G401 (cell line): ENCODE measurements at regions not wholly inside any gene's neighbourhood (a gene's known extent, or its start where the extent isn't known, plus 50 kb on each side); places are given as distances from the start of the nearest gene placed in this dataset.

ENCODE experiments used
- DNase-seq: peaks from one replicate; pipeline ENCODE4 v3.0.0-alpha.2; 2015; ENCODE audit warnings: low spot score
- in situ Hi-C: cut with HindIII; loops from 2 replicates; pipeline ENCODE4 v1.10.0; 2016; ENCODE audit warnings: low sequenced_read_pairs, mixed read lengths

DNA sequence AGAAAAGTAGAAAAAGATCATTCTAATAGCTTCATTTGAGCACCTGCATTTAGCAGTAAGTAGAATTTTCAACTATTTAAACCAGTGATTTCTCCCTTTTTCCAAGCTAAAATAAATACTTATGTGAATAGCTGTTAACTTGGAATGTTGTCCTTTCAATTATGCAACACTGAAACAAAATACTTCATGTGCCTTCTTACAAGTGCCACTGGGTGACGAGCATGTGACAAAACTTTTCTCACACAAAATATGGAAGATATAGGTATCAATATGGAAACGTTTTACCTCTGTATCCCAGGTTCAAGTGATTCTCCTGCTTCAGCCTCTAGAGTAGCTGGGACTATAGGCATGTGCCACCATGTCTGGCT is 708.3 kb downstream of the STIM2 start:
- no peak for DNase-seq
- in situ Hi-C loops = no loop called here

DNA sequence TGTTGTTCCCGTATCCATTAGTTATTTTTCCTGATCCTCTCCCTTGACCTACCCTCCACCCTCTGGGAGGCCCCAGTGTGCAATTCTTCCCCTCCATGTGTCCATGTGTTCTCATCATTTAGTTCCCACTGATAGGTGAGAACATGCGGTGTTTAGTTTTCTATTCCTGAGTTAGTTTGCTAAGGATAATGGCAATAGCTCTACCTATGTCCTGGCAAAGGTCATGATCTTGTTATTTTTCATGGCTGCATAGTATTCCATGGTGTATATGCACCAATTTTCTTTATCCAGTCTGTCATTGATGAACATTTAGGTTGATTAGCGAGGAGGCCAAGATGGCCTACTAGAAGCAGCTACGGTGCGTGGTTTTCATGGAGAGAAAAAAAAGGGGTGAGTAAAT is 714.1 kb downstream of the STIM2 start:
- in situ Hi-C loops = no loop called here
- DNase-seq = no peak

DNA sequence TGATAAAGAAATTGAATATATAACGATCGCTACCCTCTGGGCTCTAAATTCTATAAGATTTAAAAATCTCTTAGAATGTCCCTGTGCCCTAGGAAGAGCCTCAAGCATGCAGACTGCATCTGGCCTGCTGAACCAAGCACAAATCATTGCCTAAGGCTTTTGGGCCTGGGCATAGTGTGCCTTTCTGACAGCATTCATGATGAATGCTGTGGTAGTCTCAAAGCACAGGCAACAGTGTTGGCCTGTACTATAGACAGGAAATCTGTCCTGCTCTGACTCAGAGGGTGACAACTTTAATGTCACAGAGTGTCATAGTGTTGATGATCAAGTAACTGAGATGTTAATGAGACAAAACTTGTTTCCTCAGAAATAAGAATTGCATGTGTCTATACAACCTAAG is 717.3 kb downstream of the STIM2 start:
- in situ Hi-C loops = no loop called here
- no peak for DNase-seq

DNA sequence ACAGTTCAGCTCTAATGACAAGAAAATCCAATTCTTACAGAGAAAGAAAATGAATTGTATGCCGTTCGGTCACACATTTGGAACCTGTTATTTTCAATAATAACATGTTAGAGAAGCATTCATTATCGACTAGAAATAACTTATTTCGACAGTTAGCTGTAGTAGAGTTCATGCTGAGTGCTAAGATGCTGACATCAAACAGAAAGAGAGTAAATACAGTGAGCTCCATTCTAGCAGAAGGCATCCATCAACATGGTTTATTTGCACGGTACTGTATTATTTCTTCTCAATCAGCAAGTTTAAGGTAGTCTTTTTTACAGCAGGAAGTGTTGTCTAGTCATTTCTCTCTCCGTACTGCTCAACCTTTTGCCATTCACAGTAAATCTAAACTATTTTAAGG is 732.1 kb downstream of the STIM2 start:
- DNase-seq = no peak
- in situ Hi-C loops = no loop called here

DNA sequence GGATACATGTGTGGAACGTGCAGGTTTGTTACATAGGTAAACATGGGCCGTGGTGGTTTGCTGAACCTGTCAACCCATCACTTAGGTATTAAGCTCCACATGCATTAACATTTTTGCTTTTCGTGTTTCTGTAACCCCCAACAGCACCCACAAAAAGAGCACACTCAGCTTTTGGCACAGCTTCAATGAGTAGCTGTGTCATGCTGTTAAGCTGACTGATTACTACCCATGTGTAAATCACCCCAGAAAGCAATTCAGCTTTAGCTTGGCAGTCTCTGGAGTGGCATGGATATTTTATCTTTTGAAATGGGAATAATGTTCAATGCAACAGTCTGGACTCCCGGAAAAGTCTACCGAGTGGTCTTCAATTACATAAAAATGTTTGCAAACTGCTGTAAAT is 734.3 kb downstream of the STIM2 start:
- in situ Hi-C loops = no loop called here
- no peak for DNase-seq

DNA sequence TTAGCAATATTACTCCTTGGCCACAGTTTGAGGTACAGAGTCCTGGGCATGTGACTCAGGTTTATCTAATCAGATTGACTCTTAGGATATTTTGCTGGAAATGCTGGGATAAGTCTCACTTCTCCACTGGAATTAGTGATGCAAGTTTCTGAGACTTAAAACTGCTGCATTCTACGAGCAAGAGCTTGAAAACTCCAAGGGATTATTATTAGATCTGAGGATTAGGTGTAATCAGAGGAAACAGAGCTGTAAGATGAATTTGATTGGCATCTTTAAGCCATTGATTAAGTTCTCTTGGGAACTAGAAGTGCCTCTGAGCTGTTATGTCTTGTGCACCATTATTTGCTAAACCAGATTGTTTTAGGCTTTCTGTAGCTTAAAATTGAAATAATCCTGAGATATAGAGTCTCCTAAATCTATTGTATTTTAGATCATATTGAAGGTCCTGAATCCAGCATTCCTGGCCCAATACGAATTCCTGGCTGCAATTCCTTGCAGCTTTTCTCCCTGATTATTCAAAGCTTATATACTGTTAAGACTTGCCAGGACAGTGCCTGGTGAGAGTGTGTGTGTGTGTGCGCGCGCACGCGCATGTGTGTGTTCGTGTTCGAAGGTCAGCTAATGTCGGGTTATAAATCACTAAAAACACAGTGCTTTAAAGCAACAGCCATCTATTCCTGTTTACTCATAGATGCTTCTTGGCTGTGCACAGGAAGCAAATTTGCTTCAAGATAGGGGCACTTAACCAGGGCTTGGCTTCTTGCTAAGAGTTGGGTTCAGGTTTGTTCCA is 735.1 kb downstream of the STIM2 start:
- in situ Hi-C loops = no loop called here
- DNase-seq = no peak

DNA sequence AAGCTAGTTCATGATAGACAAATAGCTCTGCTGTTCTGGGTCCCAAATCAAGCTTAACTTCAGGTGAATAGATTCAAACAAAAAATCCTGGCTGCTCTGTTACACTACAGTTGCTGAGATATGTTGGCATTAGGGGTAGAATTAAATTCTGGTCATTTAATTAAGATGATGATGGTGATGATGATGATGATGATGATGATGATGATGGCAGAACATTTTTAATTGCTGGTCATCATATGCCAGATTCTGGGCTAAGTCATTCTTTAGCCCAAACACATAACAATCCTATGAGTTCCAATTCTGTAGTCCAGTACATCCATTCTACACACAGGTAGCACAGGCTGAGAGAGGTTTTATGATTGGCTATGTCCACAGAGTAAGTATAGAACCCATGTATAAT is 741.5 kb downstream of the STIM2 start:
- in situ Hi-C loops = no loop called here
- DNase-seq = no peak

DNA sequence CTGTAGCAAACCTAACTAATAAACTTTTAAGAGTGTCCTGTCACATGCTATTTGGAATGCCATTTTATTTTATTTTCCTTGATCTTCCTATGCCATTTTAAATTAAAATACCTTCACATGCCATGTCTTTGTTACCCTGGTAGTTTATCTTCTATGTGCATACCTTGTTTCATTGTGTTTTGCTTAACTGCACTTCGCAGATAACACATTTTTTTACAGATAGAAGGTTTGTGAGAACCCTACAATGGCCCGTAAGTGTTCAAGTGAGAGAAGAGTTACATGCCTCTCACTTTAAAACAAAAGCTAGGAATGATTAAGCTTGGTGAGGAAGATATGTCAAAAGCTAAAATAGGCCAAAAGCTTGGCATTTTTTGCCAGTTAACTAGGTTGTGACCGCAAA is 744.1 kb downstream of the STIM2 start:
- no peak for DNase-seq
- in situ Hi-C loops = no loop called here

DNA sequence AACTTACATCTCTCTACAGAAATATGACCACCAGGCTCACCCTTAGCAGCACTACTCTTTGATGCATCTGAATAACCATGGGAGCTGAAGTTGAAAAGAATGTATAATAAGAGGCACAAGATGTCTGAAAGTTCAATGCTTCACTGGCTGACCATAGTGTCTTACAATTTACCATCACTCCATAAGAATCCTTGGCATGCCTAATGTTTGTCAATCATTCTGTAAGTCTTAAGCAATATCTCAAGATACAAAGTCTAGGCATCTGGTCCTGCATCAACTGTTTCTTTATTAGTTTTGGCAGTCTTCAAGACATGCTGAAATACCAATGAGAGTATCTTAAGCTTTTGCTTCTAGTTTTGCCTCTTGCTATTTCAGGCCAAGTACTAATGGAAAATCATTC is 755.5 kb downstream of the STIM2 start:
- no peak for DNase-seq
- in situ Hi-C loops = no loop called here

DNA sequence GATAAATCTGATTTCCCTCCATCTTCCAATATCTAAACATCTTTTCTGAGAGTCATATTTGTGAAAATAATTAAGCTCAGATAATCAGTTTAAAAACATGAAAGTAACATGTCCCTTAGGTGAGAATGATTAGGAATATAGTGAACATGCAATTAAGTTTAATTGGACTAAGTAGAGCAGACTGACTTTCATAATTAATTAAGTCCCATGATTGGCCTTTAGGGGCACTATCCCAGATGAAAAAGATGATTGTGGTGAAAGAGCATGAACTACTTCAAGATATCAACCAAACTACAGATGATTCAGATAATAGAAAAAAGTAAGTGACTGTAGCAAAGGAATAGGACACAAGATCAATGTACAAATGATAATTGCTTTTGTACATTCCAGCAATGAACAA is 758.8 kb downstream of the STIM2 start:
- in situ Hi-C loops = no loop called here

DNA sequence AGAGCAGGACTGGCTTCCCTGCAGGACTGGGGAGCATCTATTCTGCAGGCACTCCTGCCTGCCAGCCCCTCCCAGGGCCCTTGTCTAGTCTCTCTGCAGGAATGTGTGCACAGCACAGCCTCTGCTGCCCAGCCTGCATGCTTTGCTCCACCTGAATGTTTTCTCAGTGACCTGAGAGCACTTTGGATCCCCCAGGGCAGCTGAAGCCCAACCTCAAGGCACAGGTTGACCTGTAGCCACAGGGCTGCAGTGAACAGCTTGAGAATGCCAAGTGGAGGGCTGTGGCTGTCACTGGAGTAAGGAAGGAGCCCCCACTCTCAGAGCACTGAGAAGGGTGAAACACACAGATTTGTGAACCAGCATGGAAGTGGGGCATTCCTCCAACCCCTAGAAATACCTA is 760.2 kb downstream of the STIM2 start:
- in situ Hi-C loops = no loop called here
- no peak for DNase-seq

More for the DNA sequence above, 758.8 kb downstream of the STIM2 start:
- DNase-seq = no peak

DNA sequence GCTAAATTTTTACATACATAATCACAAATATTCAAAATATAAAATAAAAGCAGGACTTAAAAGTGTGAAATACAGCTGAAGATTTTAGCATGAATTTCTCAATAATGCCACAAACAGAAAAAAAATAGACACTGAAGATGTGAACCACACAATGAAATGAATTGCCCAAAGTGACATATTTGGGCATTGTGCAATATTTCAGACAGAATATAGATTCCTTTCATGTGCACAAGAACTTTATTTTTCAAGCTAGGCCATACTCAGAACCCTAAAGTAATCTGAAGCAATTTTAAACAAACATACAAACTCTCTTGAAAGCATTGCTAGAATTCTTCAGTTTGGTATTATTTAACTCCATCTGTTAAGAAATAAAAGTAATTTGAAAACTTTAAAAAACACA is 764.1 kb downstream of the STIM2 start:
- in situ Hi-C loops = no loop called here
- DNase-seq = no peak

DNA sequence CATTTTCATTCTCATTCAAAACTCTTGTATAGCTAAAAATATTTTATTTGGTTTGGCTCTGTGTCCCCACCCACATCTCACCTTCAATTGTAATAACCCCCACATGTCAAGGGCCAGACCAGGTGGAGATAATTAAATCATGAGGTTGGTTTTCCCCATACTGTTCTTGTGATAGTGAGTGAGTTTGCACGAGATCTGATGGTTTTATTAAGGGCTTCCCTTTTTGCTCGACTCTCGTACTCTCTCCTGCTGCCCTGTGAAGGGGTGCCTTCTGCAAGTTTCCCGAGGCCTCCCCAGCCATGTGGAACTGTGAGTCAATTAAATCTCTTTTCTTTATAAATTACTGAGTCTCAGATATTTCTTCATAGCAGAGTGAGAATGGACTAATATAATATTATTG is 768.0 kb downstream of the STIM2 start:
- no peak for DNase-seq
- in situ Hi-C loops = no loop called here

DNA sequence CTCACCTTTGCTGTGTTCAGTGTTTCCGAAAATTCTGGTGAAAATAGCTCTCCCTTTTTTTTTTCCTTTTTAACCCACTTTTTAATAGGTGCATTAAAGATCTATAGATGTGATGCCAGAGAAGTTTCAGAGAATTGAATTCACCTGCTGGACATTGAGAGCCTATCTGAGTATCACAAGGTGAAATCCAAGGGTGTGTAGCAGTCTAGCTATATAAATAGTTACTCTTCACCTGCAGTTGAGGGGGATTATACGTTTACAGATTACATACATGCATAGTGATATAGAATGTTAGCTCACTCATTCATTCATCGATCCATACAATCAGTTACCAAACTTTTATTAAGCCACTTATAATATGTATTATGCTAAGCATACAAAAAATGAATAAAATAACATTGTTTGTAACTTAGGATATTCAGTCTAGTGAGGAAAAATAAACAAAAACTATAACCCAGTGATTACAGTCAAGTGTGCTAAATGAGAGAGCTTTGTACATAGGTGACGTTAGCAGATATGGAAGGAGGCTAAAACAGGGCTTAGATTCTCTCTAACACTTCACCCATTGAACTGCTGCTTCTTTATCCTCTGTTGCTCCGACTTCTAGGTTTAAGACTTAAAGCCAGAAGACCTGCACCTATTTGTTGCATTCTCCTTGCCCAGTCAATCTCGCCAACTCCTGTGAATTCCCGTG is 769.0 kb downstream of the STIM2 start:
- DNase-seq = no peak
- in situ Hi-C loops = no loop called here

DNA sequence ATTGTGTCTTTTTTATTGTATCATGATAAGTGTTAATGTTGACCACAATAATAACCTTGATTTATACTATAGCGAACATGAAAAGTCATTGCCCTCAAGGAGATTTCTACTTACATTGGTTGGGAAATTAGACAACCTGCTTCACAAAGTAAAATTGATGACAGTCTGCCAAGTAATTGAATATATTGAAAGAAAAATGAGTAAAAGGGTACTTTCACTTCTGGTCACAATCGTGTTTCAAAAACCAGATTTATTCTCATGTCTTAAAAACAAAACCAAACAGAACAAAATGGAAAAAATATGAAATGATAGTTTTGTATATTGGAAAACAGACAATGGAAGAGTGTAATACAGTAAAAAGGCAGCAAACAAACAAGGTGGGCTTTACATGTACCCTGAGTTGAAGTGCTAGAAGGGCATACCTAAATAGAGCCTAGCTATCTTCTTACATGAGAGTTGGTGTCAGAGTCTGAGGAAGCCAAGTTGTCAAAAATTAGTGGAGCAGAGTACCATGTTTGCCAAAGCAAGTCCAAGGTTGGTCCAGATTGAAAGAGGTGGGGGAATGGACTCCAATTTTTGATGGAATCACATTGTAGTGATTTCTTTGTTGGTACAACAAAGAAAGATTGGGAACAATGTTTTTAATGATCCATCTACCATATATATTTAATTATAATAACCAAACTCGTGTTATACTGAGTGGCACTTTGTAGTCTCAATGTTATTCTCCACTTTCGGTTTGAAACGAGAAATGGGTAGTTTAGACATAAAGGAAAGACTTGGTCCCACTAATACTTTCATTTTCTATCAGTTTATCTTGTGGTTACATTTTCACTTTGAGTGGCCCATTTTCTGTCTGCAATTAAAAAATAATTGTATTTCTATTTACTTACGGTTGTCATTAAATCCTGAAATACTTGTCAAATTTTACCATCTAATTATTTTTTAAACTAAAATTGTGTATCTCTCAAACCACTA is 775.6 kb downstream of the STIM2 start:
- in situ Hi-C loops = no loop called here
- no peak for DNase-seq

DNA sequence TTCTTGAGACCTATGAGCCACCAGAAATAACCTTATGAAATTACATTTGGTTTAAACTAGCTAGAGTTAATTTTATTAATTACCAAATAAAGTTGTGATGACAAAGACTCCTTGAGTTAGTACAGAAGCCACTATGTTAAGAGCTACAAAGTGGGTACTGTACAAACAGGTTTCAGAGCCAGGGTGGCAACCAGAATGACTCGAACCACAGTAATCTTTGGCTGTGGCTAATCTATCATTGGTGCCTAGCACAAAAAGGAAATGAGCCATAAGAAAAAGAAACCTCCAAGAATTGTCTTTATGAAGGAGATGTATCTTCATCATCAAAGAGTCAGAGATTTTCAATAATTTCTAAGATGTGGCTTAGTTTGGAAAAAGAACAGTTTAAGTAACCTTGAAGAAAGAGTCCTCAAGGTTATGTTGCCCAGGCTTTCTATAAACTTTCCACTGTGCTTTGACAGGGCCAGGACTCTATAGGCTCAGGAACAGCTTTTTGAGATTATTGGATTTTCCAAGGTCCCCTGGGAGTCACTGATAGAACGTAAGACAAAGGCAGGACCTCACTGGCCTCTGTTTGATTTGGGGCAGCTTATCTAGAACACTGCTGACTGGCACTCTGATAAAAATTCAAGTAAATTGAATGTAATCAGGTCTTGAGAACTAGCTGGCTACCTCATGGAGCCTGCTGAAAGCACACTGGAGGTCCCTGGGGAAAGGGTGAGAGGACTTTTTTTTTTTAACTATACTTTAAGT is 777.7 kb downstream of the STIM2 start:
- in situ Hi-C loops = no loop called here
- no peak for DNase-seq

DNA sequence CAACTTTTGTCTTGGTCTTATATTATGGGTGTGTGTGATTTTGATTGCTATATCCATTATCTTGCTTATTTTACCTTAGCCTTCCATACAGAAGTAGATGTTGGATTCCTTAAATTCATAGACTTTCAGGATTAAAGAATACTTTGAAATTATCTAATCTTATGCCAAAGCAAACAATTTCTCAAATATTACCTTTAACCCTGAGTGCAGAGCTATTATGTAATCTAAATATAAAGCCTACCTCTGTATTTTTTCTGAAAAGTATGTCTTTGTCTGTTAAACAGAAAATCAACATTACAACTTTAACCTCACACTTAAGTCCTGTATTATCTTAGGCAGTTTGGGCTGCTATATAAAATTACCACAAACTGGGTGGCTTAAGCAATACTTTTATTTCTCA is 782.5 kb downstream of the STIM2 start:
- no peak for DNase-seq
- in situ Hi-C loops = no loop called here

DNA sequence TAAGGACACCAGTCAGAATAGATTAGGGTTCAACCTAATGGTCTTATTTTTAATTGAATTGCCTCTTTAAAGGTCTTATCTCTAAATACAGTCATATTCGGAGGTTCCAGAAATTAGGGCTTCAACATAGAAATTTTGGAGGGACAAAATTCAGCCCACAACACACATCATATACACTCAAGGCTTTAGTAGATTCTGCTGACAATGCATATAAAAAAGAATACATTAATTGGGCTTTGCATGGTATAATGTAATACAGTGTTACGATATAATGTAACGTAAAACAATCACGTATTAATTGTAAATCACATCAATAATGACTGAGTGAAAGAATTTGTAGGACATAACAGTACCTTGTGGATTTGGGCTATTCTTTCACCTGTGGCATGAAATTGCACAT is 787.8 kb downstream of the STIM2 start:
- no peak for DNase-seq
- in situ Hi-C loops = no loop called here

DNA sequence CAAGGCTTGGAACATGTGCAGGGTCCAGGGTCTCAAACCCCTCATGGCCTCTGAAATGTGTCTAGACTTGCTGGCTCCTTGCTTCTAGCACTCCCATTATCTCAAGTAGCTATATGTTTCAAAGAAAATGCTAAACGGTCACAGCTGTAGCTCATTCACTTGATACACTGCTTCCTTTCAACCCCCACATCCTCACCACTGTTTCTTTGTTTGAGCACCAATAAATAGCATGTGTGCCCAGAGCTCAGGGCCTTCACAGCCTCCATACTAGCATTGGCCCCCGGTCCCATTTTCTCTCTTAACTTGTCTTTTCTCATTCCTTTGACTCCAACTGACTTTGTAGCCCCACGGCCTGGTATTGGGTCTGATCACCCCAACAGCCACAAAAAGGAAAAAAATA is 801.8 kb downstream of the STIM2 start:
- in situ Hi-C loops = no loop called here

More for the DNA sequence above, 801.8 kb downstream of the STIM2 start:
- DNase-seq = no peak
